ENCODE measurements at regions not wholly inside any gene's neighbourhood (a gene's known extent, or its start where the extent isn't known, plus 50 kb on each side); places are given as distances from the start of the nearest gene placed in this dataset.

GRCh38 chr2:238606311-238606710 is 179.6 kb downstream of the ASB1 start:
- H3K4me1 ChIP-seq (ENCODE audit: control insufficient read depth, insufficient read depth, low read length): no peaks in the 10 kb centered on the region
- no peak overlapping the region for H3K4me3 ChIP-seq (ENCODE audit: low read depth, low read length)
- no peak overlapping the region for H3K27ac ChIP-seq (ENCODE audit: extremely low read depth, low read depth, low read length)
- H3K9me3 ChIP-seq (ENCODE audit: control insufficient read depth, insufficient read depth, low read depth, low read length): no peaks in the 10 kb centered on the region
- H3K36me3 ChIP-seq (ENCODE audit: control insufficient read depth in 2 of 2, insufficient read depth in 1 of 2, low read length in 2 of 2): no peaks in the 10 kb centered on the region
- peak; percentile 64 for TF ChIP-seq SCRT2 (tag by site-specific recombination; IDR thresholded peaks at IDR 0.05)
- TF ChIP-seq MEIS1 (CRISPR knock-in tag; IDR thresholded peaks at IDR 0.05; ENCODE audit: borderline replicate concordance): no peak
- POLR2A ChIA-PET: no interaction called here
- CTCF ChIA-PET: interaction anchor here (0.5 kb wide), 1 partner anchor 245 kb away, joined by 3 read pairs; no protein-coding TSS in a partner anchor

- ChIA-PET CTCF (no interaction called here), POLR2A (no interaction called here)
- Histone ChIP-seq H3K36me3 (ENCODE audit: control insufficient read depth in 2 of 2, insufficient read depth in 1 of 2, low read length in 2 of 2) (no peaks in the 10 kb centered on the region), H3K4me3 (ENCODE audit: low read depth, low read length) (no peak overlapping the region), H3K27ac (ENCODE audit: extremely low read depth, low read depth, low read length) (no peak overlapping the region), H3K9me3 (ENCODE audit: control insufficient read depth, insufficient read depth, low read depth, low read length) (no peaks in the 10 kb centered on the region), H3K4me1 (ENCODE audit: control insufficient read depth, insufficient read depth, low read length) (no peaks in the 10 kb centered on the region)
- no peak for TF ChIP-seq GLI2 (tag by site-specific recombination; IDR thresholded peaks at IDR 0.05; ENCODE audit: borderline replicate concordance, low read depth)
- no peak for TF ChIP-seq ZNF558 (tag by site-specific recombination; IDR thresholded peaks at IDR 0.05)
- no peak for TF ChIP-seq MEIS1 (CRISPR knock-in tag; IDR thresholded peaks at IDR 0.05; ENCODE audit: borderline replicate concordance)
- TF ChIP-seq KLF1 (tag by site-specific recombination; IDR thresholded peaks at IDR 0.05): no peak
- no peak for TF ChIP-seq ZNF184 (tag by site-specific recombination; IDR thresholded peaks at IDR 0.05)
- no peak for TF ChIP-seq ZNF785 (tag by site-specific recombination; IDR thresholded peaks at IDR 0.05)
- no peak for TF ChIP-seq ZNF488 (tag by site-specific recombination; IDR thresholded peaks at IDR 0.05)
- no peak for TF ChIP-seq ZBTB1 (tag by site-specific recombination; IDR thresholded peaks at IDR 0.05)
- no peak for TF ChIP-seq ZNF530 (tag by site-specific recombination; IDR thresholded peaks at IDR 0.05; ENCODE audit: low read depth)
- TF ChIP-seq, protein P1, sequence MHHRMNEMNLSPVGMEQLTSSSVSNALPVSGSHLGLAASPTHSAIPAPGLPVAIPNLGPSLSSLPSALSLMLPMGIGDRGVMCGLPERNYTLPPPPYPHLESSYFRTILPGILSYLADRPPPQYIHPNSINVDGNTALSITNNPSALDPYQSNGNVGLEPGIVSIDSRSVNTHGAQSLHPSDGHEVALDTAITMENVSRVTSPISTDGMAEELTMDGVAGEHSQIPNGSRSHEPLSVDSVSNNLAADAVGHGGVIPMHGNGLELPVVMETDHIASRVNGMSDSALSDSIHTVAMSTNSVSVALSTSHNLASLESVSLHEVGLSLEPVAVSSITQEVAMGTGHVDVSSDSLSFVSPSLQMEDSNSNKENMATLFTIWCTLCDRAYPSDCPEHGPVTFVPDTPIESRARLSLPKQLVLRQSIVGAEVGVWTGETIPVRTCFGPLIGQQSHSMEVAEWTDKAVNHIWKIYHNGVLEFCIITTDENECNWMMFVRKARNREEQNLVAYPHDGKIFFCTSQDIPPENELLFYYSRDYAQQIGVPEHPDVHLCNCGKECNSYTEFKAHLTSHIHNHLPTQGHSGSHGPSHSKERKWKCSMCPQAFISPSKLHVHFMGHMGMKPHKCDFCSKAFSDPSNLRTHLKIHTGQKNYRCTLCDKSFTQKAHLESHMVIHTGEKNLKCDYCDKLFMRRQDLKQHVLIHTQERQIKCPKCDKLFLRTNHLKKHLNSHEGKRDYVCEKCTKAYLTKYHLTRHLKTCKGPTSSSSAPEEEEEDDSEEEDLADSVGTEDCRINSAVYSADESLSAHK (tag by site-specific recombination; IDR thresholded peaks at IDR 0.05): no peak
These were observed 186.9 kb downstream of the ASB1 start for GRCh38 chr2:238613610-238614009.

GRCh38 chr2:238614376-238614775 is 187.6 kb downstream of the ASB1 start:
- CTCF ChIA-PET: no interaction called here
- Histone ChIP-seq H3K4me3 (ENCODE audit: low read depth, low read length) (no peak overlapping the region), H3K36me3 (ENCODE audit: control insufficient read depth in 2 of 2, insufficient read depth in 1 of 2, low read length in 2 of 2) (no peaks in the 10 kb centered on the region), H3K4me1 (ENCODE audit: control insufficient read depth, insufficient read depth, low read length) (no peaks in the 10 kb centered on the region), H3K9me3 (ENCODE audit: control insufficient read depth, insufficient read depth, low read depth, low read length) (no peaks in the 10 kb centered on the region), H3K27ac (ENCODE audit: extremely low read depth, low read depth, low read length) (no peak overlapping the region)
- POLR2A ChIA-PET: no interaction called here
- peak; percentile 95 for TF ChIP-seq EGR2 (tag by site-specific recombination; IDR thresholded peaks at IDR 0.05; ENCODE audit: low read depth)
- TF ChIP-seq ZFHX2 (tag by site-specific recombination; conservative IDR thresholded peaks at IDR 0.05): peak; percentile 73
- TF ChIP-seq ZNF423 (tag by site-specific recombination; IDR thresholded peaks at IDR 0.05): no peak
- peak; percentile 39; the same call in 1 of the 2 replicates for TF ChIP-seq ZNF366 (tag by site-specific recombination; conservative IDR thresholded peaks at IDR 0.05)
- no peak for TF ChIP-seq ZNF114 (tag by site-specific recombination; IDR thresholded peaks at IDR 0.05)
- TF ChIP-seq SCRT2 (tag by site-specific recombination; IDR thresholded peaks at IDR 0.05): no peak

GRCh38 chr2:238615187-238615586 is 188.5 kb downstream of the ASB1 start:
- Histone ChIP-seq H3K27ac (ENCODE audit: extremely low read depth, low read depth, low read length) (no peak overlapping the region), H3K9me3 (ENCODE audit: control insufficient read depth, insufficient read depth, low read depth, low read length) (no peaks in the 10 kb centered on the region), H3K36me3 (ENCODE audit: control insufficient read depth in 2 of 2, insufficient read depth in 1 of 2, low read length in 2 of 2) (no peaks in the 10 kb centered on the region), H3K4me1 (ENCODE audit: control insufficient read depth, insufficient read depth, low read length) (no peaks in the 10 kb centered on the region), H3K4me3 (ENCODE audit: low read depth, low read length) (no peak overlapping the region)
- CTCF ChIA-PET: no interaction called here
- POLR2A ChIA-PET: no interaction called here
- TF ChIP-seq, protein P2, sequence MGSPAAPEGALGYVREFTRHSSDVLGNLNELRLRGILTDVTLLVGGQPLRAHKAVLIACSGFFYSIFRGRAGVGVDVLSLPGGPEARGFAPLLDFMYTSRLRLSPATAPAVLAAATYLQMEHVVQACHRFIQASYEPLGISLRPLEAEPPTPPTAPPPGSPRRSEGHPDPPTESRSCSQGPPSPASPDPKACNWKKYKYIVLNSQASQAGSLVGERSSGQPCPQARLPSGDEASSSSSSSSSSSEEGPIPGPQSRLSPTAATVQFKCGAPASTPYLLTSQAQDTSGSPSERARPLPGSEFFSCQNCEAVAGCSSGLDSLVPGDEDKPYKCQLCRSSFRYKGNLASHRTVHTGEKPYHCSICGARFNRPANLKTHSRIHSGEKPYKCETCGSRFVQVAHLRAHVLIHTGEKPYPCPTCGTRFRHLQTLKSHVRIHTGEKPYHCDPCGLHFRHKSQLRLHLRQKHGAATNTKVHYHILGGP (tag by site-specific recombination; IDR thresholded peaks at IDR 0.05): no peak
- TF ChIP-seq ZNF624 (tag by site-specific recombination; IDR thresholded peaks at IDR 0.05) (no peak), ZBTB1 (tag by site-specific recombination; IDR thresholded peaks at IDR 0.05) (no peak), ZNF24 (tag by site-specific recombination; IDR thresholded peaks at IDR 0.05) (no peak), ZNF138 (tag by site-specific recombination; IDR thresholded peaks at IDR 0.05; ENCODE audit: borderline replicate concordance) (no peak), KLF8 (tag by site-specific recombination; IDR thresholded peaks at IDR 0.05) (no peak), SCRT1 (tag by site-specific recombination; IDR thresholded peaks at IDR 0.05; ENCODE audit: borderline replicate concordance) (no peak), MYNN (tag by site-specific recombination; IDR thresholded peaks at IDR 0.05; ENCODE audit: borderline replicate concordance) (no peak), ZNF514 (tag by site-specific recombination; IDR thresholded peaks at IDR 0.05) (no peak)
